Lung (tissue), 11 donors: ENCODE measurements at regions not wholly inside any gene's neighbourhood (a gene's known extent, or its start where the extent isn't known, plus 50 kb on each side); places are given as distances from the start of the nearest gene placed in this dataset.

Source experiments
- ATAC-seq: fragments of 200-7000 bp; cut with Tn5 transposase; one replicate; pipeline ENCODE4 v1.9.1; 2020; ENCODE audit warnings: moderate number of reproducible peaks; ENCODE audit not compliant: insufficient read depth, low FRiP score
- DNase-seq, 3 donors: peaks; one replicate each; pipeline ENCODE4 v3.0.0-alpha.2; 2013 to 2017
- H3K27ac ChIP-seq, 2 donors: one replicate each; pipeline ENCODE4 v1.5.1; 2013; ENCODE audit warnings: mild to moderate bottlenecking in 2 of 2, moderate library complexity in 2 of 2, control low read depth in 1 of 2, inconsistent platforms in 1 of 2, low read depth in 1 of 2, low read length in 1 of 2
- H3K27me3 ChIP-seq, 3 donors: one replicate each; pipeline ENCODE4 v1.5.1; 2013; ENCODE audit warnings: low read length in 2 of 3; ENCODE audit not compliant: control insufficient read depth in 3 of 3, insufficient read depth in 3 of 3
- H3K36me3 ChIP-seq, 4 donors: one replicate each; pipeline ENCODE4 v1.5.1; 2013; ENCODE audit warnings: low read length in 4 of 4, mild to moderate bottlenecking in 1 of 4, moderate library complexity in 1 of 4; ENCODE audit not compliant: control insufficient read depth in 4 of 4, insufficient read depth in 4 of 4
- H3K4me1 ChIP-seq, 5 donors: one replicate each; pipeline ENCODE4 v1.5.1; 2013; ENCODE audit warnings: low read length in 5 of 5, mild to moderate bottlenecking in 2 of 5, moderate library complexity in 1 of 5; ENCODE audit not compliant: control insufficient read depth in 5 of 5, insufficient read depth in 5 of 5
- H3K4me3 ChIP-seq: one replicate; pipeline ENCODE4 v1.5.1; 2013; ENCODE audit warnings: mild to moderate bottlenecking, control low read depth, moderate library complexity
- H3K9ac ChIP-seq, 2 donors: one replicate each; pipeline ENCODE4 v1.5.1; 2013; ENCODE audit warnings: low read length in 2 of 2, control low read depth in 1 of 2; ENCODE audit not compliant: insufficient read depth in 1 of 2
- H3K9me3 ChIP-seq, 4 donors: one replicate each; pipeline ENCODE4 v1.5.1; 2013; ENCODE audit warnings: low read length in 3 of 4, mild to moderate bottlenecking in 1 of 4, moderate library complexity in 1 of 4; ENCODE audit not compliant: control insufficient read depth in 4 of 4, insufficient read depth in 3 of 4
- WGBS, 2 donors: extraction: QIAGEN DNeasy Blood & Tissue Kit; methylation state at CpG; one replicate each; pipeline ENCODE4 v1.1.7; 2013; 5-methylcytosine and 5-hydroxymethylcytosine counted together
- TF ChIP-seq, protein P1 (sequence below): IDR thresholded peaks from 2 replicates; pipeline ENCODE4 v1.5.1; 2012; ENCODE audit warnings: mild to moderate bottlenecking; ENCODE audit errors: control extremely low read depth, extremely low read depth
- donor health status: control.
- donor health status: control.
- donor health status: Bipolar disorder and iron deficiency.
- donor health status: healthy.
- donor health status: DM: yes; HTN: yes; CAD: no.

DNA sequence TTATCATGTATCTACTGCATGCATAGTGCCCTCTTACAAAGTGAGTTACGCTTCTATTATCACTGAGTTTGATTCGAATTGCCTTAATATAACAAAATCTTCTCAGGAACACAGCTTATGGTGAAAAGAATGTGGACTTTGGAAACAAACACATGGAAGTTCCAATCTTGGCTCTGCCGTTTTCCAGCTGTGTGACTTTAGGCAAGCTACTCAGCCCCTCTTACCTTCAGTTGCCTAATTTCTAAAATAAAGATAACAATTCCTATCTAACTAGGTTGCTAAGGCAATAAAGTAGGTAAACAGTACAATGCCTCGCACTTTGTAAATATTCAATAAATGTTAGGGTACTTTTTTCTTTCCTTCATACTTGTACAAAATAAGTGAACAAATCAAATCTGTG, 104.0 kb upstream of the GRIA3 start:
- Histone ChIP-seq H3K27me3 (no peaks in the 10 kb centered on the region), H3K4me3 (no peak overlapping the region), H3K27ac (no peak overlapping the region), H3K9me3 (no peaks in the 10 kb centered on the region), H3K36me3 (no peaks in the 10 kb centered on the region), H3K4me1 (no peaks in the 10 kb centered on the region), H3K9ac (no peak overlapping the region)
- DNase-seq (no peak), ATAC-seq (no peak)
- 66 to 90% methylated on average over 4 of the region's 4 CpGs for WGBS, 2 donors
- TF ChIP-seq, protein P1, sequence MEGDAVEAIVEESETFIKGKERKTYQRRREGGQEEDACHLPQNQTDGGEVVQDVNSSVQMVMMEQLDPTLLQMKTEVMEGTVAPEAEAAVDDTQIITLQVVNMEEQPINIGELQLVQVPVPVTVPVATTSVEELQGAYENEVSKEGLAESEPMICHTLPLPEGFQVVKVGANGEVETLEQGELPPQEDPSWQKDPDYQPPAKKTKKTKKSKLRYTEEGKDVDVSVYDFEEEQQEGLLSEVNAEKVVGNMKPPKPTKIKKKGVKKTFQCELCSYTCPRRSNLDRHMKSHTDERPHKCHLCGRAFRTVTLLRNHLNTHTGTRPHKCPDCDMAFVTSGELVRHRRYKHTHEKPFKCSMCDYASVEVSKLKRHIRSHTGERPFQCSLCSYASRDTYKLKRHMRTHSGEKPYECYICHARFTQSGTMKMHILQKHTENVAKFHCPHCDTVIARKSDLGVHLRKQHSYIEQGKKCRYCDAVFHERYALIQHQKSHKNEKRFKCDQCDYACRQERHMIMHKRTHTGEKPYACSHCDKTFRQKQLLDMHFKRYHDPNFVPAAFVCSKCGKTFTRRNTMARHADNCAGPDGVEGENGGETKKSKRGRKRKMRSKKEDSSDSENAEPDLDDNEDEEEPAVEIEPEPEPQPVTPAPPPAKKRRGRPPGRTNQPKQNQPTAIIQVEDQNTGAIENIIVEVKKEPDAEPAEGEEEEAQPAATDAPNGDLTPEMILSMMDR = no peak

DNA sequence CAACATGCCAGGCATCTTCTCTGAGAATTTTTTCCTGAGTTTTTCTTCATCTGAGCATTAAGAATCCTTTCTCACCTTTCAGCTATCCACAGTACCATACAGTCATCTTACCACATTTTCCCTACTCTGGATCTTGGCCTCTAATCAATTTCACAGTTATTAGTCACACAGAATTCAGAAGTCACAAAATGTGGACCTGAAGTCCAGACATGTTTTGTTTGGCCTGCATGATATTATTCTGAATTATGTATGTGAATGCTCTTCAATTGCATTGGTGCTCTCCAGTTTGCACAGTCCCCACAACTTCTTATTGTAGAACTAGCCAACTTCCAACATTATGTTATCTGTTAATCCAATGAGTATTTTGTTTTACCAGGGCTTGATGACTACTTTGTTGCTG, 102.3 kb upstream of the GRIA3 start:
- ATAC-seq (no peak), DNase-seq (no peak)
- Histone ChIP-seq H3K9me3 (no peaks in the 10 kb centered on the region), H3K9ac (no peak overlapping the region), H3K27me3 (no peaks in the 10 kb centered on the region), H3K36me3 (no peaks in the 10 kb centered on the region), H3K4me3 (no peak overlapping the region), H3K27ac (no peak overlapping the region), H3K4me1 (no peaks in the 10 kb centered on the region)
- TF ChIP-seq, protein P1 = no peak

DNA sequence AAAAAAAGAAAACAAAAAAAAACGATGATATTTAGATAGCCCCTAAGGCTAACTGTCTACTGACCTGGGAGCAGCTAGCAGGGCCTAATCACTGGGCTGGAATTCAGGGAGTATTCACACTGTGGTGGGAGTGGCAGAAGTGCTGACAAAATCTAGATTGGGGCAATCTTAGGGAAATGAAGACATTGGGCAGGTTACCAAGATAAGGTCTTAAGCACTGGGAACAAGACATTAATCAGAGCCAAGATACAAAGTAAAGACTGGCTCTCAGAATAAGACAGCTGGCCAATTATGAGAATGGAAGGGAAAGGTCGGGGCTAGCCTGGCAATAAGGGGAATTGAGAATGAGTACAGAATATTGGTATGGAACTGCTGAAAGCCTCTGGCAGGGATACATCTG, 100.2 kb upstream of the GRIA3 start:
- H3K36me3 ChIP-seq = no peaks in the 10 kb centered on the region
- no peaks in the 10 kb centered on the region for H3K27me3 ChIP-seq
- H3K9ac ChIP-seq = no peak overlapping the region
- ATAC-seq = no peak
- no peaks in the 10 kb centered on the region for H3K9me3 ChIP-seq
- no peaks in the 10 kb centered on the region for H3K4me1 ChIP-seq
- H3K27ac ChIP-seq = no peak overlapping the region
- TF ChIP-seq, protein P1 = no peak
- no peak for DNase-seq
- WGBS, 2 donors = 44 to 61% methylated on average over 2 of the region's 2 CpGs
- H3K4me3 ChIP-seq = no peak overlapping the region

DNA sequence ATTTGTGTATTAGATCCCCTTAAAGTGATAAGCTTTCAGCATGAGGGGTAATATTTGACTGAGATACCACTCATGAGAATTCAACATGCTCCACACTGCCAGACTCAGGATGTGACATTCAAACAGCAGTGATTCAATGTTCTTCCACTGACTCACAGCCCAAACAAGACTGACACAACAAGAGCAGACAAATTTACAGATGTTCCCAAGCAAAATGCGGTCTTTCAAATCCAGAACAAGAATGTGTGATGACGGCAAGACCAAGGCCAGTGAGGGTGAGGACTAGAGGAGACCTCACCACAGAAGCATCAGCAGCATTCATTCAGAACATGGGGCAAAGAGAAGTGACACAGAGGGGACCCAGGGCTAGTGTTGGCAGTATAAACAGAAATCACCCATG, 99.3 kb upstream of the GRIA3 start:
- ATAC-seq (no peak), DNase-seq (no peak)
- TF ChIP-seq, protein P1 = no peak
- no peaks in the 10 kb centered on the region for H3K27me3 ChIP-seq
- no peak overlapping the region for H3K9ac ChIP-seq
- WGBS, 2 donors = 77 to 92% methylated on average over 2 of the region's 2 CpGs
- H3K27ac ChIP-seq = no peak overlapping the region
- no peaks in the 10 kb centered on the region for H3K36me3 ChIP-seq
- no peak overlapping the region for H3K4me3 ChIP-seq
- no peaks in the 10 kb centered on the region for H3K9me3 ChIP-seq
- H3K4me1 ChIP-seq = no peaks in the 10 kb centered on the region
